H1 (cell line): ENCODE measurements at regions not wholly inside any gene's neighbourhood (a gene's known extent, or its start where the extent isn't known, plus 50 kb on each side); places are given as distances from the start of the nearest gene placed in this dataset.

Source experiments
- CTCF ChIA-PET: fragments of 300-600 bp; sonication (Branson Sonifier 250); formaldehyde crosslinking; loops from one replicate; lab custom pipeline; 2021; ENCODE audit not compliant: partially characterized antibody; lab: Charles Lee
- POLR2A ChIA-PET: fragments of 300-600 bp; sonication (Branson Sonifier 250); formaldehyde crosslinking; loops from one replicate; lab custom pipeline; 2021; ENCODE audit warnings: inconsistent platforms; ENCODE audit not compliant: partially characterized antibody; lab: Charles Lee
- DNase-seq, 2 experiments: peaks; one replicate each; pipeline versions ENCODE4 v3.0.0 to v3.0.0-alpha.2; 2010 to 2022; ENCODE audit warnings: low spot score in 2 of 2, low read depth in 1 of 2, mixed read lengths in 1 of 2
- FAIRE-seq: peaks from 2 replicates; lab custom pipeline; 2011; peaks lifted over from hg19 to GRCh38; lab: Jason Lieb, UNC
- H2AFZ ChIP-seq: 2 replicates; pipeline ENCODE4 v1.8.1; 2012; ENCODE audit warnings: low read length, inconsistent platforms
- H2AK5ac ChIP-seq: 2 replicates; pipeline ENCODE4 v1.6.1; 2013; ENCODE audit warnings: low read depth, low read length
- H2BK120ac ChIP-seq: replicated peaks from 2 replicates; pipeline ENCODE3; 2013; ENCODE audit warnings: low read depth, low read length, inconsistent platforms
- H2BK12ac ChIP-seq: 2 replicates; pipeline ENCODE4 v1.6.1; 2013; ENCODE audit warnings: low read depth, low read length
- H2BK15ac ChIP-seq: 2 replicates; pipeline ENCODE4 v1.6.1; 2013; ENCODE audit warnings: low read length
- H2BK20ac ChIP-seq: 2 replicates; pipeline ENCODE4 v1.6.1; 2013; ENCODE audit warnings: low read length
- H2BK5ac ChIP-seq: 2 replicates; pipeline ENCODE4 v1.6.1; 2013; ENCODE audit warnings: low read depth, low read length
- H3K14ac ChIP-seq: 2 replicates; pipeline ENCODE4 v1.6.1; 2013; ENCODE audit warnings: inconsistent platforms; ENCODE audit not compliant: insufficient read length
- H3K18ac ChIP-seq: 2 replicates; pipeline ENCODE4 v1.6.1; 2013; ENCODE audit warnings: low read length; ENCODE audit errors: extremely low read depth
- H3K23ac ChIP-seq: 2 replicates; pipeline ENCODE4 v1.6.1; 2013; ENCODE audit warnings: inconsistent platforms; ENCODE audit not compliant: insufficient read length
- H3K23me2 ChIP-seq: 2 replicates; pipeline ENCODE4 v1.6.1; 2013; ENCODE audit warnings: low read depth, low read length
- H3K27ac ChIP-seq: 2 replicates; pipeline ENCODE4 v1.6.1; 2011; ENCODE audit warnings: low read depth, low read length, inconsistent platforms
- H3K27me3 ChIP-seq, 4 experiments: replicated peaks in 1 of 4; 1 replicate in 1 of 4; 2 replicates in 3 of 4; pipeline versions ENCODE4 v1.6.1 to v1.8.1; 2011 to 2013; ENCODE audit warnings: low read length in 3 of 4, mild to moderate bottlenecking in 3 of 4, inconsistent platforms in 2 of 4, mixed read lengths in 2 of 4, moderate library complexity in 1 of 4; ENCODE audit not compliant: control insufficient read depth in 3 of 4, insufficient read depth in 3 of 4; ENCODE audit errors: extremely low read depth in 1 of 4
- H3K36me3 ChIP-seq, 4 experiments: 2 replicates each; pipeline versions ENCODE4 v1.6.1 to v1.8.1; 2011 to 2013; ENCODE audit warnings: mild to moderate bottlenecking in 4 of 4, low read length in 3 of 4, moderate library complexity in 2 of 4, control low read depth in 1 of 4, inconsistent platforms in 1 of 4; ENCODE audit not compliant: insufficient read depth in 4 of 4, control insufficient read depth in 2 of 4
- H3K4ac ChIP-seq: replicated peaks from 2 replicates; pipeline ENCODE3; 2013; ENCODE audit warnings: low read length, low read depth, mixed read lengths, inconsistent platforms; ENCODE audit not compliant: insufficient read length
- H3K4me1 ChIP-seq, 4 experiments: replicated peaks in 1 of 4; 1 replicate in 1 of 4; 2 replicates in 3 of 4; pipeline versions ENCODE4 v1.6.1 to v1.8.1; 2011 to 2013; ENCODE audit warnings: low read length in 3 of 4, inconsistent platforms in 2 of 4, mixed read lengths in 1 of 4; ENCODE audit not compliant: insufficient read depth in 4 of 4, control insufficient read depth in 3 of 4
- H3K4me2 ChIP-seq, 2 experiments: 2 replicates each; pipeline versions ENCODE4 v1.6.1 to v1.8.1; 2011 to 2013; ENCODE audit warnings: low read depth in 2 of 2, low read length in 2 of 2, control low read depth in 1 of 2, inconsistent platforms in 1 of 2, mild to moderate bottlenecking in 1 of 2; ENCODE audit not compliant: insufficient read depth in 1 of 2
- H3K4me3 ChIP-seq, 4 experiments: fragments of 200-600, 300-600 bp in 1 of 4; sonication (generic), shearing (Covaris generic), sonication (Bioruptor Twin) in 1 of 4; 2 replicates each; pipeline versions ENCODE4 v1.5.1 to v1.8.1; 2011 to 2016; ENCODE audit warnings: low read length in 4 of 4, low read depth in 3 of 4, control low read depth in 2 of 4, inconsistent platforms in 2 of 4, mild to moderate bottlenecking in 2 of 4, mixed read lengths in 1 of 4, moderate library complexity in 1 of 4; ENCODE audit not compliant: insufficient read depth in 2 of 4; ENCODE audit errors: extremely low read depth in 1 of 4
- H3K56ac ChIP-seq: replicated peaks from 2 replicates; pipeline ENCODE3; 2013; ENCODE audit warnings: low read depth, mild to moderate bottlenecking, mixed read lengths, low read length, inconsistent platforms; ENCODE audit not compliant: insufficient read length
- H3K79me1 ChIP-seq: 2 replicates; pipeline ENCODE4 v1.6.1; 2013; ENCODE audit warnings: low read depth, low read length, control low read depth
- H3K79me2 ChIP-seq, 2 experiments: 2 replicates each; pipeline versions ENCODE4 v1.6.1 to v1.8.1; 2012 to 2013; ENCODE audit warnings: low read length in 2 of 2, mild to moderate bottlenecking in 2 of 2, inconsistent platforms in 1 of 2; ENCODE audit not compliant: insufficient read depth in 2 of 2, control insufficient read depth in 1 of 2
- H3K9ac ChIP-seq, 4 experiments: replicated peaks in 1 of 4; 1 replicate in 1 of 4; 2 replicates in 3 of 4; pipeline versions ENCODE4 v1.6.1 to v1.8.1; 2011 to 2013; ENCODE audit warnings: low read depth in 3 of 4, low read length in 3 of 4, control low read depth in 2 of 4, mild to moderate bottlenecking in 2 of 4, moderate library complexity in 2 of 4, inconsistent platforms in 1 of 4; ENCODE audit errors: extremely low read depth in 1 of 4
- H3K9me3 ChIP-seq, 2 experiments: 2 replicates each; pipeline versions ENCODE4 v1.6.1 to v1.8.1; 2012 to 2013; ENCODE audit warnings: mild to moderate bottlenecking in 2 of 2, moderate library complexity in 2 of 2, control low read depth in 1 of 2, inconsistent platforms in 1 of 2, low read depth in 1 of 2, low read length in 1 of 2, mixed read lengths in 1 of 2; ENCODE audit not compliant: insufficient read depth in 2 of 2
- H4K20me1 ChIP-seq, 2 experiments: replicated peaks in 1 of 2; 2 replicates each; pipeline versions ENCODE3 to v1.8.1; 2011 to 2013; ENCODE audit warnings: inconsistent platforms in 2 of 2, low read length in 2 of 2, mild to moderate bottlenecking in 1 of 2; ENCODE audit not compliant: insufficient read depth in 2 of 2, control insufficient read depth in 1 of 2
- H4K5ac ChIP-seq: 2 replicates; pipeline ENCODE4 v1.6.1; 2013; ENCODE audit warnings: low read length, low read depth, mixed read lengths, inconsistent platforms; ENCODE audit not compliant: insufficient read length
- H4K8ac ChIP-seq: 2 replicates; pipeline ENCODE4 v1.8.0; 2013; ENCODE audit warnings: mild to moderate bottlenecking, moderate library complexity, low read length, inconsistent platforms; ENCODE audit not compliant: insufficient read depth; ENCODE audit errors: extremely low read depth
- H4K91ac ChIP-seq: replicated peaks from 2 replicates; pipeline ENCODE3; 2013; ENCODE audit warnings: low read length, mixed read lengths, inconsistent platforms; ENCODE audit not compliant: insufficient read length
- ATF2 ChIP-seq: IDR thresholded peaks from 2 replicates; pipeline ENCODE4 v1.6.1; 2012; ENCODE audit warnings: low read length, inconsistent platforms
- BACH1 ChIP-seq: IDR thresholded peaks from 2 replicates; pipeline ENCODE4 v1.6.1; 2012; ENCODE audit warnings: low read length, improper control_type of control experiment
- CHD1 ChIP-seq: IDR thresholded peaks from 2 replicates; pipeline ENCODE4 v1.6.1; 2012; ENCODE audit warnings: low read depth, low read length, improper control_type of control experiment
- EGR1 ChIP-seq: IDR thresholded peaks from 2 replicates; pipeline ENCODE4 v1.6.1; 2011; ENCODE audit warnings: low read depth, low read length, borderline replicate concordance
- FOSL1 ChIP-seq: IDR thresholded peaks from 2 replicates; pipeline ENCODE4 v1.6.1; 2011; ENCODE audit warnings: mild to moderate bottlenecking, low read depth, low read length, moderate library complexity; ENCODE audit not compliant: insufficient read depth
- GTF2F1 ChIP-seq: IDR thresholded peaks from 2 replicates; pipeline ENCODE4 v1.6.1; 2012; ENCODE audit warnings: low read depth, low read length, improper control_type of control experiment, borderline replicate concordance
- JUN ChIP-seq: IDR thresholded peaks from 2 replicates; pipeline ENCODE4 v1.6.1; 2011; ENCODE audit warnings: low read depth, mild to moderate bottlenecking, improper control_type of control experiment, low read length
- MAFK ChIP-seq: IDR thresholded peaks from 2 replicates; pipeline ENCODE4 v1.6.1; 2012; ENCODE audit warnings: low read depth, mild to moderate bottlenecking, improper control_type of control experiment, low read length
- POLR2AphosphoS5 ChIP-seq: IDR thresholded peaks from 2 replicates; pipeline ENCODE4 v1.6.1; 2011; ENCODE audit warnings: low read depth, low read length
- RXRA ChIP-seq: IDR thresholded peaks from 2 replicates; pipeline ENCODE4 v1.6.1; 2011; ENCODE audit warnings: low read depth, mild to moderate bottlenecking, low read length, moderate library complexity; ENCODE audit not compliant: insufficient read depth
- SUZ12 ChIP-seq: fragments of 200-600 bp; sonication (generic); IDR thresholded peaks from 2 replicates; pipeline ENCODE4 v1.6.1; 2012; ENCODE audit warnings: mild to moderate bottlenecking, inconsistent platforms, low read length, moderate library complexity, mixed read lengths
- TBP ChIP-seq: IDR thresholded peaks from 2 replicates; pipeline ENCODE4 v1.6.1; 2011; ENCODE audit warnings: low read depth, low read length, improper control_type of control experiment
- YY1 ChIP-seq: IDR thresholded peaks from 2 replicates; pipeline ENCODE4 v1.6.1; 2011; ENCODE audit warnings: low read depth, mild to moderate bottlenecking, low read length
- ZNF274 ChIP-seq: IDR thresholded peaks from 2 replicates; pipeline ENCODE4 v1.7.0; 2012; ENCODE audit warnings: low read length, borderline replicate concordance; ENCODE audit errors: extremely low read depth
- TF ChIP-seq, protein P1 (sequence below): IDR thresholded peaks from 2 replicates; pipeline ENCODE4 v1.6.1; 2011; ENCODE audit warnings: low read depth, mild to moderate bottlenecking, low read length; ENCODE audit not compliant: insufficient read depth

DNA sequence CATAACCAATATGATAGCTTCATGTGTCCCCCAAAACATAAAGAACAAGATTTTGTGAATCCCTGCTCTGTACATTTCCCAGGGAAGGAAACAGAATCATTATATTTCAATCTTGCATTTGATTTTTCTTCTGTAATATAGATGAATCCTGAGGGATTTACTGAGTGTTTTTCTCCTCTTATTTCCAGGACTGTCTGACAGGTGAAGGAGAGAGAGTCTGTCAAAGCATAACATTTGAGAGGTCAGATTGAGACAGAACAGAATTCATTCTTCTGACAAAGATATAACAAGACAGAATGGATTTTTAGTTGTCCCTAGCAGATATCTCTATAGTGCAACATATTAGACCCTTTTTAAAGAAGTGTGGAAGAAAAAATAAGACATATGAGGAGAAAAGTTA lies 354.5 kb upstream of the IZUMO3 start:
- Histone ChIP-seq H3K27me3 (no peaks in the 10 kb centered on the region), H4K8ac (no peak overlapping the region), H3K23ac (no peak overlapping the region), H2BK12ac (no peak overlapping the region), H2BK20ac (no peak overlapping the region), H3K4me3 (no peak overlapping the region), H3K79me2 (no peaks in the 10 kb centered on the region), H2AK5ac (no peak overlapping the region), H2BK15ac (no peak overlapping the region), H3K9me3 (no peaks in the 10 kb centered on the region), H3K4me1 (no peaks in the 10 kb centered on the region), H3K9ac (no peak overlapping the region), H2BK5ac (no peak overlapping the region), H3K18ac (no peak overlapping the region), H3K4me2 (no peak overlapping the region), H4K20me1 (no peaks in the 10 kb centered on the region), H3K14ac (no peak overlapping the region), H3K36me3 (no peaks in the 10 kb centered on the region), H2BK120ac (no peak overlapping the region), H4K5ac (no peak overlapping the region), H2AFZ (no peak overlapping the region), H3K56ac (no peak overlapping the region), H4K91ac (no peak overlapping the region), H3K4ac (no peak overlapping the region), H3K27ac (no peak overlapping the region), H3K23me2 (no peaks in the 10 kb centered on the region), H3K79me1 (no peaks in the 10 kb centered on the region)
- ChIA-PET POLR2A (no interaction called here), CTCF (interaction anchor here (0.5 kb wide), 1 partner anchor 785 kb away, joined by 3 read pairs; no protein-coding TSS in a partner anchor)
- no peak for FAIRE-seq
- no peak for DNase-seq
- TF ChIP-seq SUZ12 (no peak), JUN (no peak), BACH1 (no peak), POLR2AphosphoS5 (no peak), ATF2 (no peak), GTF2F1 (no peak), YY1 (no peak), CHD1 (no peak), MAFK (no peak), FOSL1 (no peak), ZNF274 (no peak), EGR1 (no peak), TBP (no peak), RXRA (no peak)
- TF ChIP-seq, protein P1, sequence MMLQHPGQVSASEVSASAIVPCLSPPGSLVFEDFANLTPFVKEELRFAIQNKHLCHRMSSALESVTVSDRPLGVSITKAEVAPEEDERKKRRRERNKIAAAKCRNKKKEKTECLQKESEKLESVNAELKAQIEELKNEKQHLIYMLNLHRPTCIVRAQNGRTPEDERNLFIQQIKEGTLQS = no peak
